Panc1 (cell line): ENCODE measurements at regions not wholly inside any gene's neighbourhood (a gene's known extent, or its start where the extent isn't known, plus 50 kb on each side); places are given as distances from the start of the nearest gene placed in this dataset.

Experiments used
- ATAC-seq: fragments of 200-7000 bp; cut with Tn5 transposase; 2 replicates; pipeline ENCODE4 v1.9.1; 2020; ENCODE audit warnings: mild to moderate bottlenecking, moderate library complexity
- BruUV-seq: library from RNA; stranded (reverse); fragments of 400-500 nt; replicated peaks from 2 replicates; lab custom pipeline; 2021; lab: Mats Ljungman, UMichigan
- CTCF ChIA-PET: fragments of 300-600 bp; sonication (Branson Sonifier 250); formaldehyde crosslinking; loops from one replicate; lab custom pipeline; 2022; ENCODE audit warnings: antibody characterized with exemption; lab: Charles Lee
- POLR2A ChIA-PET: fragments of 300-600 bp; sonication (Branson Sonifier 250); formaldehyde crosslinking; loops from one replicate; lab custom pipeline; 2022; ENCODE audit warnings: antibody characterized with exemption; lab: Charles Lee
- DNase-seq: peaks from one replicate; pipeline ENCODE4 v3.0.0-alpha.2; 2010; ENCODE audit warnings: low read depth, low spot score
- H3K27ac ChIP-seq: 2 replicates; pipeline ENCODE4 v1.5.1; 2011; ENCODE audit warnings: mild to moderate bottlenecking, low read length, inconsistent platforms
- H3K27me3 ChIP-seq: fragments of 200-500 bp; sonication (Bioruptor generic); 2 replicates; pipeline ENCODE4 v1.6.0; 2014; ENCODE audit warnings: low read length, inconsistent platforms; ENCODE audit not compliant: control insufficient read depth, insufficient read depth
- H3K36me3 ChIP-seq: fragments of 200-500 bp; sonication (Bioruptor generic); 2 replicates; pipeline ENCODE4 v1.5.1; 2014; ENCODE audit warnings: inconsistent platforms, mild to moderate bottlenecking, low read length, moderate library complexity; ENCODE audit not compliant: control insufficient read depth, insufficient read depth
- H3K4me1 ChIP-seq: 2 replicates; pipeline ENCODE4 v1.5.1; 2011; ENCODE audit warnings: inconsistent platforms, mild to moderate bottlenecking, low read length, moderate library complexity; ENCODE audit not compliant: control insufficient read depth, insufficient read depth
- H3K4me3 ChIP-seq, 2 experiments: 2 replicates each; pipeline ENCODE4 v1.5.1; 2011 to 2012; ENCODE audit warnings: low read depth in 2 of 2, low read length in 2 of 2, mild to moderate bottlenecking in 2 of 2, inconsistent platforms in 1 of 2, moderate library complexity in 1 of 2
- H3K9me3 ChIP-seq: fragments of 200-500 bp; sonication (Bioruptor generic); 2 replicates; pipeline ENCODE4 v1.5.1; 2014; ENCODE audit warnings: low read depth, mild to moderate bottlenecking, inconsistent platforms, low read length, moderate library complexity; ENCODE audit not compliant: control insufficient read depth, insufficient read depth
- POLR2AphosphoS5 ChIP-seq: IDR thresholded peaks from 2 replicates; pipeline ENCODE4 v1.6.1; 2012; ENCODE audit warnings: mild to moderate bottlenecking, low read depth, low read length, moderate library complexity
- SIN3A ChIP-seq: IDR thresholded peaks from 2 replicates; pipeline ENCODE4 v1.6.1; 2012; ENCODE audit warnings: low read depth, mild to moderate bottlenecking, low read length, moderate library complexity, borderline replicate concordance; ENCODE audit not compliant: insufficient read depth
- TCF7L2 ChIP-seq: IDR thresholded peaks from 2 replicates; pipeline ENCODE4 v1.6.1; 2011; ENCODE audit warnings: mild to moderate bottlenecking, low read depth, low read length, inconsistent platforms
- in situ Hi-C: cut with HindIII; loops from 2 replicates; pipeline ENCODE4 v1.10.0; 2016; ENCODE audit warnings: low sequenced_read_pairs, low pct_unique_long_range_greater_than_20kb
- intact Hi-C: fragments of 100-400 bp; cut with micrococcal nuclease; formaldehyde crosslinking; loops from one replicate; pipeline ENCODE4 v1.10.0; 2022; ENCODE audit not compliant: unreplicated experiment
- TF ChIP-seq, protein P1 (sequence below), 2 experiments: IDR thresholded peaks; 2 replicates each; pipeline ENCODE4 v1.6.1; 2011 to 2012; ENCODE audit warnings: low read depth in 2 of 2, control low read depth in 1 of 2, low read length in 1 of 2, mild to moderate bottlenecking in 1 of 2, moderate library complexity in 1 of 2; ENCODE audit not compliant: insufficient read depth in 1 of 2
- TF ChIP-seq, protein P2 (sequence below): fragments of 450-650 bp; IDR thresholded peaks from 2 replicates; pipeline ENCODE4 v1.5.1; 2017; ENCODE audit warnings: mild to moderate bottlenecking

DNA sequence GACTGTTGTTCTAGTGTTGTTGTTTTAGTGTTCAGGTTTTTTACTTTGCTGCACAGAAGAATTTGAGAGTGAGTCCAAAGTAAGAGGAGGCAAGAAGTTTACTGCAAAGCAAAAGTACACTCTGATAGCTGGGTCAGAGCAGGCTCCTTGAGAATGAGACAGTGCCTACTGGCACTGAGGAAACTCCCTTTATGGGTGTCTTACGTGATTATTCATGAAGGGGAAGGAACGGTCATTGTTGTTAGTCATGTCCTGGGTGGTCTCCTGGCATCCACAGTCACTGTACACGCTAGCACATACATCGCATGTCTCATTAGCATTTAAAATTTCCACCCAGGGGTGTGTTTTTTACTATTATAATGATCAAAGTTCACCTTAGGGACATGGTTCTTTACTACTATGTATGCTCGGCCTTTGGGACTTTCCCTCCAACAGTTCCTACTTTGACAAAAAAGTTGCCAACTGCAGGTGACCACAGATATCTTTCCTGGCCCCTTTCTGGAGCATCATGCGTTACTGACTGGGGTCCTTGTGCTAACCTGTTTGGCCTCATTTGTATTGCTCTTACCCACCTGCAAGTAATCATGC is 688.9 kb upstream of the AMOT start:
- in situ Hi-C loops (no loop called here), intact Hi-C loops (no loop called here)
- ChIA-PET POLR2A (no interaction called here), CTCF (no interaction called here)
- Histone ChIP-seq H3K4me1 (no peaks in the 10 kb centered on the region), H3K9me3 (no peaks in the 10 kb centered on the region), H3K36me3 (no peaks in the 10 kb centered on the region), H3K27me3 (no peaks in the 10 kb centered on the region), H3K4me3 (no peak overlapping the region), H3K27ac (no peak overlapping the region)
- DNase-seq: no peak
- BruUV-seq: no TSS peak
- no peak for ATAC-seq
- TF ChIP-seq TCF7L2: no peak
- TF ChIP-seq, protein P1, sequence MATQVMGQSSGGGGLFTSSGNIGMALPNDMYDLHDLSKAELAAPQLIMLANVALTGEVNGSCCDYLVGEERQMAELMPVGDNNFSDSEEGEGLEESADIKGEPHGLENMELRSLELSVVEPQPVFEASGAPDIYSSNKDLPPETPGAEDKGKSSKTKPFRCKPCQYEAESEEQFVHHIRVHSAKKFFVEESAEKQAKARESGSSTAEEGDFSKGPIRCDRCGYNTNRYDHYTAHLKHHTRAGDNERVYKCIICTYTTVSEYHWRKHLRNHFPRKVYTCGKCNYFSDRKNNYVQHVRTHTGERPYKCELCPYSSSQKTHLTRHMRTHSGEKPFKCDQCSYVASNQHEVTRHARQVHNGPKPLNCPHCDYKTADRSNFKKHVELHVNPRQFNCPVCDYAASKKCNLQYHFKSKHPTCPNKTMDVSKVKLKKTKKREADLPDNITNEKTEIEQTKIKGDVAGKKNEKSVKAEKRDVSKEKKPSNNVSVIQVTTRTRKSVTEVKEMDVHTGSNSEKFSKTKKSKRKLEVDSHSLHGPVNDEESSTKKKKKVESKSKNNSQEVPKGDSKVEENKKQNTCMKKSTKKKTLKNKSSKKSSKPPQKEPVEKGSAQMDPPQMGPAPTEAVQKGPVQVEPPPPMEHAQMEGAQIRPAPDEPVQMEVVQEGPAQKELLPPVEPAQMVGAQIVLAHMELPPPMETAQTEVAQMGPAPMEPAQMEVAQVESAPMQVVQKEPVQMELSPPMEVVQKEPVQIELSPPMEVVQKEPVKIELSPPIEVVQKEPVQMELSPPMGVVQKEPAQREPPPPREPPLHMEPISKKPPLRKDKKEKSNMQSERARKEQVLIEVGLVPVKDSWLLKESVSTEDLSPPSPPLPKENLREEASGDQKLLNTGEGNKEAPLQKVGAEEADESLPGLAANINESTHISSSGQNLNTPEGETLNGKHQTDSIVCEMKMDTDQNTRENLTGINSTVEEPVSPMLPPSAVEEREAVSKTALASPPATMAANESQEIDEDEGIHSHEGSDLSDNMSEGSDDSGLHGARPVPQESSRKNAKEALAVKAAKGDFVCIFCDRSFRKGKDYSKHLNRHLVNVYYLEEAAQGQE (IDR thresholded peaks at IDR 0.05; ENCODE audit: insufficient read depth in 1 of 2, low read depth in 2 of 2, low read length in 1 of 2): no peak
- TF ChIP-seq POLR2AphosphoS5: no peak
- no peak for TF ChIP-seq SIN3A
- TF ChIP-seq, protein P2, sequence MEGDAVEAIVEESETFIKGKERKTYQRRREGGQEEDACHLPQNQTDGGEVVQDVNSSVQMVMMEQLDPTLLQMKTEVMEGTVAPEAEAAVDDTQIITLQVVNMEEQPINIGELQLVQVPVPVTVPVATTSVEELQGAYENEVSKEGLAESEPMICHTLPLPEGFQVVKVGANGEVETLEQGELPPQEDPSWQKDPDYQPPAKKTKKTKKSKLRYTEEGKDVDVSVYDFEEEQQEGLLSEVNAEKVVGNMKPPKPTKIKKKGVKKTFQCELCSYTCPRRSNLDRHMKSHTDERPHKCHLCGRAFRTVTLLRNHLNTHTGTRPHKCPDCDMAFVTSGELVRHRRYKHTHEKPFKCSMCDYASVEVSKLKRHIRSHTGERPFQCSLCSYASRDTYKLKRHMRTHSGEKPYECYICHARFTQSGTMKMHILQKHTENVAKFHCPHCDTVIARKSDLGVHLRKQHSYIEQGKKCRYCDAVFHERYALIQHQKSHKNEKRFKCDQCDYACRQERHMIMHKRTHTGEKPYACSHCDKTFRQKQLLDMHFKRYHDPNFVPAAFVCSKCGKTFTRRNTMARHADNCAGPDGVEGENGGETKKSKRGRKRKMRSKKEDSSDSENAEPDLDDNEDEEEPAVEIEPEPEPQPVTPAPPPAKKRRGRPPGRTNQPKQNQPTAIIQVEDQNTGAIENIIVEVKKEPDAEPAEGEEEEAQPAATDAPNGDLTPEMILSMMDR: no peak

DNA sequence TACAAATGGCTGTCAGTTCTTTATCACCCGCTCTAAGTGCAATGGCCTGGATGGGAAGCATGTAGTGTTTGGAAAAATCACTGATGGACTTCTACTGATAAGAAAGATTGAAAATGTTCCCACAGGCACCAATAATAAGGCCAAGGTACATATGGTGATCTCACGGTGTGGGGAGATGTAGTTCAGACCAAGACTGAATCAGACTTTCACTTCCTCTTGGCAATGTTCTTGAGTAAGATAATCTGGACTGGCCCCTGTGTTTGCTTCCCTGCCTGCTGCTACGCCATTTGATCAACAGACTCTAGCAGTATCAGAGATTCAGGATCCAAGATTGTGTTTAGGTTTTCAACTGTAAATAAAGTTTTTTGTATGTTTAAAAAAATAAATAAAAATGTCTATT is 682.2 kb upstream of the AMOT start:
- Histone ChIP-seq H3K27me3 (no peaks in the 10 kb centered on the region), H3K9me3 (no peaks in the 10 kb centered on the region), H3K4me3 (no peak overlapping the region), H3K36me3 (no peaks in the 10 kb centered on the region), H3K4me1 (no peaks in the 10 kb centered on the region), H3K27ac (no peak overlapping the region)
- ATAC-seq (no peak), DNase-seq (no peak)
- no TSS peak for BruUV-seq
- ChIA-PET POLR2A (no interaction called here), CTCF (no interaction called here)
- in situ Hi-C loops: no loop called here
- TF ChIP-seq, protein P1 (IDR thresholded peaks at IDR 0.05; ENCODE audit: insufficient read depth in 1 of 2, low read depth in 2 of 2, low read length in 1 of 2): no peak
- TF ChIP-seq SIN3A: no peak
- no peak for TF ChIP-seq POLR2AphosphoS5
- TF ChIP-seq TCF7L2: no peak
- TF ChIP-seq, protein P2: no peak
- intact Hi-C loops: no loop called here
